Gastroesophageal sphincter (tissue), 3 donors: ENCODE measurements at regions not wholly inside any gene's neighbourhood (a gene's known extent, or its start where the extent isn't known, plus 50 kb on each side); places are given as distances from the start of the nearest gene placed in this dataset.

Experiments used
- CTCF ChIP-seq, 4 experiments: fragments of 200-600 bp in 2 of 4; fragments of 450-650 bp in 2 of 4; sonication (generic) in 1 of 4; IDR thresholded peaks; one replicate each; pipeline ENCODE4 v1.5.1; 2017 to 2019; ENCODE audit warnings: antibody characterized with exemption in 4 of 4, mild to moderate bottlenecking in 2 of 4, moderate library complexity in 2 of 4
- EP300 ChIP-seq: sonication (generic); formaldehyde crosslinking; IDR thresholded peaks from one replicate; pipeline ENCODE4 v1.6.1; 2017; ENCODE audit warnings: antibody characterized with exemption, mild to moderate bottlenecking
- POLR2A ChIP-seq, 2 donors: fragments of 450-650 bp; IDR thresholded peaks; one replicate each; pipeline ENCODE4 v1.6.1; 2017; ENCODE audit warnings: antibody characterized with exemption in 2 of 2, mild to moderate bottlenecking in 2 of 2, moderate library complexity in 1 of 2
- POLR2AphosphoS5 ChIP-seq: sonication (generic); formaldehyde crosslinking; IDR thresholded peaks from one replicate; pipeline ENCODE4 v1.6.1; 2017; ENCODE audit warnings: antibody characterized with exemption

- TF ChIP-seq CTCF (IDR thresholded peaks at IDR 0.05) (no peak), POLR2AphosphoS5 (no peak), POLR2A (IDR thresholded peaks at IDR 0.05) (no peak), EP300 (no peak)
These were observed 1299.4 kb downstream of the NCAM2 start for GRCh38 chr21:22297575-22297974.
